GM12801 (cell line): ENCODE measurements at regions not wholly inside any gene's neighbourhood (a gene's known extent, or its start where the extent isn't known, plus 50 kb on each side); places are given as distances from the start of the nearest gene placed in this dataset.

ENCODE experiments used
- CTCF ChIP-seq: IDR thresholded peaks from one replicate; pipeline ENCODE4 v1.5.1; 2011; ENCODE audit warnings: control low read depth; ENCODE audit not compliant: insufficient read length; ENCODE audit errors: extremely low read depth

DNA sequence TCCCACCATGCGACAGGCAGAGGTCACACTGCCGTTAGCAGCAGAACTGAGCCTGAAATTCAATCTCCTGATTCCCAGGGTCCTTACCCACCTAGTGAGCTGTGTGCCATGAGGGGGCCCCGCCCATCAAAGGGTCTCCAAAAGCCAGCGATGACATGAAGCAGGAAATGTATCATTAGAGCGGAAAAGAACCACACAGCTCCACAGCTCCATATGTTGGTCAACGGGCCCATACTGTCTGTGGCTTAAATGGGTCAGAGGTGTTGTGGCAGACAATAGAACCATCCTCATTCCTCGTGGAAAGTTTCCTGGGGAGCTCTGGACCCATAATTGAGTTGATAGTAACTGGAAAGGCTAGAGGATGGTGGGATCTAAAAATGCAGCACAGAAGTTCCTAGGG lies 68.1 kb upstream of the PODXL start:
- TF ChIP-seq CTCF: no peak

DNA sequence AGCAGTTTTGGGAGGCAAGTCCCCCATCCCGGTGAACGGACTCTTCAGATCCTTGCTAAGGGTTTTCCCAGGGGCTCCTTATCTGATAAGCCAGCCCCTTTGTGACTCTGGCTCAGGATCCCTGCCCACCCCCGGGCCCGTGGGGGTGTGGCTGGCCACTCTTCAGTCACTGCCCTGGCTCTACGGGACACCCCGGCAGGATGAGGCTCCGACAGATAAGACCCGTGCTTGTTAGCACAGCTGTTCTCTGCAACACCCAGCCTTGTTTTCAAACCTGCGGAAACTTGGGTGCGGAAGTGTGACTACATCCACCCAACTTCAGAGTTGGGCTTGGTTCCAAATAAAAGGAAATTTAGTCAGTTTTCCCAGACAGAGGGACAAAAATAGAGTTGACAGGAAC lies 66.7 kb upstream of the PODXL start:
- no peak for TF ChIP-seq CTCF

DNA sequence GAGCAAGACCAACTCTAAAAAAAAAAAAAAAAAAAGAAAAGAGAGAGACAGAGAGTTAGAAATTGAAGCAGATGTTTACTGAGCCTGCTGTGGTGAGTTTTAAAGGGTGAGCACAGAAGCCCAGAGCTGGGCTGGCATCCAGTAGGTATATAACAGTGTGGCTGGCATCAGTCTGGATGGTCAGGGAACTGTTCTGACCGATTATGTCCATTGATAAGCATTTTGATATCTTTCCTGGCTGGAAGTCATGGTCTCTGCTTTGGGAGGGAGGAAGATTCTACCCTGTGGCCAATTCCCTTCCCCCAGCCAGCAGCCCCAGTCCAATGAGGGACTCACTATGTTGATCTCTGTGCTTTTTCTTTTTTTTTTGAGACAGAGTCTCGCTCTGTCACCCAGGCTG lies 65.2 kb upstream of the PODXL start:
- no peak for TF ChIP-seq CTCF

- TF ChIP-seq CTCF: no peak
Measured at GRCh38 chr7:131620673-131621609, 64.5 kb upstream of the PODXL start.

DNA sequence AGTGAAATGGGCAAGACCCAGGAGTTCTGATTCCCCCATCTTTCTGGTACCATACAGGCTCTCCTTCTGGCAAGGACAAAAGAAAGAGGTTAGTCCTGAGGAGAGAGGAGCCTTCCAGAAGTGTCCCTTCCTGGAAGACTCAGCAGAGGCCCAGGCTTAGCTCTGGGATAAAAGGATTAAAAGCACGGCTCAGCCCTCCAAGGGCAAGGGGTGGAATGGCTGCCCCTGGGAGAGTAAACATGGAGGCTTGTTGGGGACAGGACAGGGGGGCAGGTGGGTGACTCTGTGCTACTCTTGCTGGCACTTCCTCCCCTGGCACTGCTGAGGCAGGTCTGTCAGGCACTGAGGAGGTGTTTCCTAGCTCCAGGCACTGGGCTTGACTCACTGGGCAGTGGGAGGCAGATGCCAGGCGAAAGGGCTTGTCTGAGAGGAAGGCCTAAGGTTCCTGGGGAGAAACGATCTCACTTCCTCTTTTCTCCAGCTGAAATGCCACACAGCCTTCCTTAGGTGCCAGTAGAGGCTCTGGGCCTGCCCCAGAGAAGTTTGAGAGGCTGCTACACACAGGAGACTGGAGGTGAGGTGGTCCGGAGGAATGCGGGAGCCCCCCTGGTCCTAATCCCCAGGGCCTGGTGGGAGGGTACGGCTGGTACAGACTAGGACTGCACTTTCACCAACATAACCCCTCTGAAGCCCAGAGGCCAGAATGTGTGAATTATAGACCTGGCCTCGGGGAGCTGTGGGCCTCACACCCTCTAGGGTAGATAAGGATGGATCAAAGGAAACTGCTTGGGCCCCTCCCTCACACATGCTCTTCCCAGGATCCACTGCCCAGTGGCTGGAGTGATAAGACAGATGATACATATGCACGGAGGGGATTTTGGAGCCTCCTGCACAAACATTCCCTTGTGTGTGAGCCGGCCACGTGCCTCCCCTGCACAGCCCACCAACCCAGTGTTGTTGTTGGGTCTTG lies 63.2 kb upstream of the PODXL start:
- no peak for TF ChIP-seq CTCF

- no peak for TF ChIP-seq CTCF
Measured at GRCh38 chr7:131618391-131618790, 62.0 kb upstream of the PODXL start.
